K562 (cell line): ENCODE measurements at regions not wholly inside any gene's neighbourhood (a gene's known extent, or its start where the extent isn't known, plus 50 kb on each side); places are given as distances from the start of the nearest gene placed in this dataset.

Source experiments
- ATAC-seq: fragments of 200-7000 bp; cut with Tn5 transposase; 3 replicates; pipeline ENCODE4 v1.9.1; 2020; ENCODE audit warnings: moderate library complexity
- BruUV-seq: library from RNA; stranded (reverse); fragments of 400-500 nt; replicated peaks from 2 replicates; lab custom pipeline; 2021; lab: Mats Ljungman, UMichigan
- CTCF ChIA-PET: fragments of 300-600 bp; formaldehyde crosslinking; extraction: SDS; loops from one replicate; lab custom pipeline; 2021; ENCODE audit warnings: low intra/inter-chr PET ratio; lab: Yijun Ruan, JAX
- POLR2A ChIA-PET: fragments of 300-600, 350-650 bp; sonication (Branson Sonifier 250); formaldehyde crosslinking; extraction: SDS; loops from one replicate; lab custom pipeline; 2021; ENCODE audit warnings: antibody characterized with exemption, inconsistent platforms; lab: Yijun Ruan, JAX
- DNase-seq, 4 experiments: peaks; one replicate each; pipeline versions ENCODE4 v3.0.0 to v3.0.0-alpha.2; 2011 to 2018; ENCODE audit warnings: low spot score in 3 of 4, mixed read lengths in 3 of 4; ENCODE audit errors: extremely low read depth in 1 of 4
- FAIRE-seq: peaks from 2 replicates; lab custom pipeline; 2011; peaks lifted over from hg19 to GRCh38; lab: Jason Lieb, UNC
- H2AFZ ChIP-seq: 2 replicates; pipeline ENCODE4 v1.6.0; 2011; ENCODE audit warnings: low read depth, low read length, control low read depth, inconsistent platforms
- H3K27ac ChIP-seq: fragments of 200-600 bp; 3 replicates; pipeline ENCODE4 v1.8.0; 2011; ENCODE audit warnings: low read depth, mild to moderate bottlenecking, control low read depth, inconsistent platforms, low read length, moderate library complexity, mixed read lengths; ENCODE audit errors: extremely low read depth
- H3K27me3 ChIP-seq, 2 experiments: fragments of 300-600 bp in 1 of 2; 2 replicates in 1 of 2; 3 replicates in 1 of 2; pipeline versions ENCODE4 v1.6.0 to v1.8.0; 2011; ENCODE audit warnings: inconsistent platforms in 2 of 2, low read length in 2 of 2, mild to moderate bottlenecking in 1 of 2, mixed read lengths in 1 of 2, moderate library complexity in 1 of 2; ENCODE audit not compliant: control insufficient read depth in 2 of 2, insufficient read depth in 2 of 2
- H3K36me3 ChIP-seq: fragments of 300-600 bp; 3 replicates; pipeline ENCODE4 v1.8.0; 2011; ENCODE audit warnings: mild to moderate bottlenecking, low read length, inconsistent platforms; ENCODE audit not compliant: control insufficient read depth, insufficient read depth
- H3K4me1 ChIP-seq, 2 experiments: fragments of 200-600 bp in 1 of 2; replicated peaks in 1 of 2; 2 replicates in 1 of 2; 3 replicates in 1 of 2; pipeline versions ENCODE4 v1.5.1 to v1.8.0; 2011; ENCODE audit warnings: inconsistent platforms in 2 of 2, low read length in 2 of 2, mild to moderate bottlenecking in 1 of 2, mixed read lengths in 1 of 2, moderate library complexity in 1 of 2; ENCODE audit not compliant: control insufficient read depth in 2 of 2, insufficient read depth in 2 of 2
- H3K4me2 ChIP-seq: 2 replicates; pipeline ENCODE4 v1.6.1; 2011; ENCODE audit warnings: low read length, control low read depth, inconsistent platforms, mixed read lengths; ENCODE audit not compliant: insufficient read depth
- H3K4me3 ChIP-seq: fragments of 200-600 bp; sonication (generic), shearing (Covaris generic); 2 replicates; pipeline ENCODE4 v1.5.1; 2016; ENCODE audit warnings: control low read depth, inconsistent platforms
- H3K79me2 ChIP-seq: fragments of 200-600 bp; 3 replicates; pipeline ENCODE4 v1.8.0; 2011; ENCODE audit warnings: low read length, inconsistent platforms; ENCODE audit not compliant: control insufficient read depth, insufficient read depth
- H3K9ac ChIP-seq, 2 experiments: 2 replicates each; pipeline versions ENCODE4 v1.6.0 to v1.6.1; 2011; ENCODE audit warnings: low read depth in 2 of 2, low read length in 2 of 2, control low read depth in 1 of 2, inconsistent platforms in 1 of 2, mild to moderate bottlenecking in 1 of 2, mixed read lengths in 1 of 2; ENCODE audit not compliant: insufficient read depth in 1 of 2
- H3K9me1 ChIP-seq: one replicate; pipeline ENCODE4 v1.6.0; 2011; ENCODE audit warnings: inconsistent platforms, mild to moderate bottlenecking, low read length, moderate library complexity; ENCODE audit not compliant: control insufficient read depth, insufficient read depth
- H3K9me3 ChIP-seq: replicated peaks from 2 replicates; pipeline ENCODE4 v1.5.1; 2011; ENCODE audit warnings: low read depth, low read length, inconsistent platforms; ENCODE audit not compliant: control insufficient read depth, insufficient read depth
- H4K20me1 ChIP-seq: replicated peaks from 2 replicates; pipeline ENCODE4 v1.6.1; 2011; ENCODE audit warnings: low read length, inconsistent platforms, mixed read lengths; ENCODE audit not compliant: control insufficient read depth, insufficient read depth
- CTBP1 ChIP-seq: fragments of 450-650 bp; IDR thresholded peaks from 2 replicates; pipeline ENCODE4 v1.6.1; 2016; ENCODE audit warnings: borderline replicate concordance
- FOXP4 ChIP-seq: sonication (generic); formaldehyde crosslinking; IDR thresholded peaks from 2 replicates; pipeline ENCODE4 v1.8.0; 2022; ENCODE audit warnings: mild to moderate bottlenecking, missing genetic modification reagents, borderline replicate concordance
- NR3C1 ChIP-seq: sonication (generic); formaldehyde crosslinking; IDR thresholded peaks from 2 replicates; pipeline ENCODE4 v1.8.1; 2022; ENCODE audit warnings: missing genetic modification reagents
- PML ChIP-seq: IDR thresholded peaks from 2 replicates; pipeline ENCODE4 v1.6.1; 2012; ENCODE audit warnings: low read length, inconsistent platforms
- SRF ChIP-seq, 2 experiments: fragments of 250-450, 450-650 bp in 1 of 2; sonication (Bioruptor Pico) in 1 of 2; sonication (generic) in 1 of 2; formaldehyde crosslinking; IDR thresholded peaks; 2 replicates each; pipeline versions ENCODE4 v1.5.0 to v1.5.1; 2020 to 2022; ENCODE audit warnings: mild to moderate bottlenecking in 1 of 2, missing genetic modification reagents in 1 of 2
- ZNF445 ChIP-seq: fragments of 250-450 bp; sonication (Bioruptor Pico); IDR thresholded peaks from 2 replicates; pipeline ENCODE4 v1.4.0; 2020; ENCODE audit warnings: low read depth, mild to moderate bottlenecking, moderate library complexity
- WGBS: fragments of 100-300 bp; shearing (Covaris generic); methylation state at CpG from one replicate; pipeline ENCODE4 v1.1.6; 2016; ENCODE audit warnings: low coverage, mixed read lengths; ENCODE audit not compliant: insufficient coverage; ENCODE audit errors: missing lambda C conversion rate; 5-methylcytosine and 5-hydroxymethylcytosine counted together
- in situ Hi-C: fragments of 300-500 bp; cut with MboI; formaldehyde crosslinking; loops from 4 replicates; pipeline ENCODE4 v1.15.0; 2018; ENCODE audit warnings: inconsistent platforms, mixed read lengths
- intact Hi-C: fragments of 100-400 bp; cut with micrococcal nuclease; formaldehyde crosslinking; loops from 2 replicates; pipeline ENCODE4 v1.14.2; 2022

- Histone ChIP-seq H3K9ac (no peak overlapping the region), H3K4me1 (no peaks in the 10 kb centered on the region), H3K79me2 (no peaks in the 10 kb centered on the region), H3K27me3 (no peaks in the 10 kb centered on the region), H3K4me2 (no peak overlapping the region), H3K36me3 (no peaks in the 10 kb centered on the region), H3K9me3 (no peaks in the 10 kb centered on the region), H2AFZ (no peak overlapping the region), H3K9me1 (no peaks in the 10 kb centered on the region), H3K27ac (no peak overlapping the region), H3K4me3 (no peak overlapping the region), H4K20me1 (no peaks in the 10 kb centered on the region)
- 1% methylated on average over 5 of the region's 5 CpGs for WGBS
- in situ Hi-C loops: no loop called here
- FAIRE-seq: no peak
- no TSS peak for BruUV-seq
- no peak for ATAC-seq
- TF ChIP-seq CTBP1 (no peak), FOXP4 (CRISPR knock-in tag) (no peak), SRF (CRISPR knock-in tag; IDR thresholded peaks at IDR 0.05) (no peak), ZNF445 (no peak), NR3C1 (CRISPR knock-in tag) (no peak), PML (no peak)
- POLR2A ChIA-PET: no interaction called here
- no peak for DNase-seq
- CTCF ChIA-PET: no interaction called here
- intact Hi-C loops: no loop called here
These were observed 108.2 kb downstream of the PCDH7 start for GRCh38 chr4:30828264-30828926.
